ENCODE measurements at regions not wholly inside any gene's neighbourhood (a gene's known extent, or its start where the extent isn't known, plus 50 kb on each side); places are given as distances from the start of the nearest gene placed in this dataset.

- TF ChIP-seq CTCF (IDR thresholded peaks at IDR 0.05) (no peak), POLR2A (IDR thresholded peaks at IDR 0.05) (no peak)
Observed at GRCh38 chr9:14547245-14548060, 145.8 kb downstream of the ZDHHC21 start.
